Mesodermal cell (in vitro differentiated cells): ENCODE measurements at regions not wholly inside any gene's neighbourhood (a gene's known extent, or its start where the extent isn't known, plus 50 kb on each side); places are given as distances from the start of the nearest gene placed in this dataset.

Experiments used
- H3K27ac ChIP-seq: 2 replicates; pipeline ENCODE4 v1.7.0; 2013; ENCODE audit warnings: mild to moderate bottlenecking, low read depth, low read length, moderate library complexity; ENCODE audit not compliant: severe bottlenecking
- H3K36me3 ChIP-seq: 2 replicates; pipeline ENCODE4 v1.7.1; 2013; ENCODE audit warnings: mild to moderate bottlenecking, low read length, moderate library complexity; ENCODE audit not compliant: control insufficient read depth, insufficient read depth
- H3K4me1 ChIP-seq: one replicate; pipeline ENCODE4 v1.7.1; 2013; ENCODE audit warnings: mild to moderate bottlenecking, low read length; ENCODE audit not compliant: insufficient read depth, control insufficient read depth, poor library complexity, severe bottlenecking
- H3K4me3 ChIP-seq: 2 replicates; pipeline ENCODE4 v1.7.0; 2013; ENCODE audit warnings: low read length, control low read depth, mild to moderate bottlenecking; ENCODE audit not compliant: insufficient read depth, poor library complexity, severe bottlenecking; ENCODE audit errors: extremely low read depth
- H3K9me3 ChIP-seq: 2 replicates; pipeline ENCODE4 v1.7.1; 2013; ENCODE audit warnings: mild to moderate bottlenecking, low read length, moderate library complexity; ENCODE audit not compliant: control insufficient read depth
- WGBS, 2 experiments: methylation state at CpG; one replicate each; pipeline ENCODE4 v1.1.5; 2013; ENCODE audit warnings: missing lambda C conversion rate in 2 of 2; ENCODE audit not compliant: insufficient coverage in 2 of 2; 5-methylcytosine and 5-hydroxymethylcytosine counted together

GRCh38 chr5:45189481-45189880 lies 380.7 kb downstream of the MRPS30 start:
- Histone ChIP-seq H3K4me1 (no peaks in the 10 kb centered on the region), H3K27ac (no peak overlapping the region), H3K9me3 (no peaks in the 10 kb centered on the region), H3K36me3 (no peaks in the 10 kb centered on the region), H3K4me3 (no peak overlapping the region)
- WGBS, 2 experiments, result 93 to 94% methylated on average over 4 to 5 of the region's 5 CpGs

GRCh38 chr5:45195026-45195425 lies 386.3 kb downstream of the MRPS30 start:
- no CpG with 5 or more reads among the region's 1 CpG for WGBS, 2 experiments
- Histone ChIP-seq H3K27ac (no peak overlapping the region), H3K9me3 (no peaks in the 10 kb centered on the region), H3K4me3 (no peak overlapping the region), H3K36me3 (no peaks in the 10 kb centered on the region), H3K4me1 (no peaks in the 10 kb centered on the region)
